ENCODE measurements at regions not wholly inside any gene's neighbourhood (a gene's known extent, or its start where the extent isn't known, plus 50 kb on each side); places are given as distances from the start of the nearest gene placed in this dataset.

GRCh38 chr2:181163691-181164090 lies 183.3 kb downstream of the UBE2E3 start:
- TF ChIP-seq, protein P1, sequence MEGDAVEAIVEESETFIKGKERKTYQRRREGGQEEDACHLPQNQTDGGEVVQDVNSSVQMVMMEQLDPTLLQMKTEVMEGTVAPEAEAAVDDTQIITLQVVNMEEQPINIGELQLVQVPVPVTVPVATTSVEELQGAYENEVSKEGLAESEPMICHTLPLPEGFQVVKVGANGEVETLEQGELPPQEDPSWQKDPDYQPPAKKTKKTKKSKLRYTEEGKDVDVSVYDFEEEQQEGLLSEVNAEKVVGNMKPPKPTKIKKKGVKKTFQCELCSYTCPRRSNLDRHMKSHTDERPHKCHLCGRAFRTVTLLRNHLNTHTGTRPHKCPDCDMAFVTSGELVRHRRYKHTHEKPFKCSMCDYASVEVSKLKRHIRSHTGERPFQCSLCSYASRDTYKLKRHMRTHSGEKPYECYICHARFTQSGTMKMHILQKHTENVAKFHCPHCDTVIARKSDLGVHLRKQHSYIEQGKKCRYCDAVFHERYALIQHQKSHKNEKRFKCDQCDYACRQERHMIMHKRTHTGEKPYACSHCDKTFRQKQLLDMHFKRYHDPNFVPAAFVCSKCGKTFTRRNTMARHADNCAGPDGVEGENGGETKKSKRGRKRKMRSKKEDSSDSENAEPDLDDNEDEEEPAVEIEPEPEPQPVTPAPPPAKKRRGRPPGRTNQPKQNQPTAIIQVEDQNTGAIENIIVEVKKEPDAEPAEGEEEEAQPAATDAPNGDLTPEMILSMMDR (IDR thresholded peaks at IDR 0.05) = no peak
- TF ChIP-seq EZH2 (IDR thresholded peaks at IDR 0.05) = no peak

Data from neural progenitor cell (in vitro differentiated cells).